Activated T-helper 2 cell treated with anti-CD3 and anti-CD28 coated beads, Interferon-gamma antibody, Interleukin-2, Interleukin-4, amounts not matched to agents 10 μg/mL and 5 μg/mL and 100 μg/mL, durations not matched to agents 14 hours and 24 hours and 36 hours (primary cell): ENCODE measurements at regions not wholly inside any gene's neighbourhood (a gene's known extent, or its start where the extent isn't known, plus 50 kb on each side); places are given as distances from the start of the nearest gene placed in this dataset.
"Not testable (repeated sequence)": the region's sequence is repeated elsewhere in the genome, so short reads cannot be mapped to it uniquely, and the experiment has no call there.

ENCODE experiments used
- DNase-seq: peaks from one replicate; pipeline ENCODE4 v3.0.0; 2021; ENCODE audit warnings: low spot score
- H3K27ac Mint-ChIP-seq: one replicate; pipeline ENCODE4 v1.8.0; 2021; ENCODE audit warnings: mixed read lengths
- H3K27me3 Mint-ChIP-seq: one replicate; pipeline ENCODE4 v1.8.0; 2021; ENCODE audit warnings: low read depth, mixed read lengths
- H3K36me3 Mint-ChIP-seq: one replicate; pipeline ENCODE4 v1.8.0; 2021; ENCODE audit warnings: low read depth, mixed read lengths
- H3K4me1 Mint-ChIP-seq: one replicate; pipeline ENCODE4 v1.8.0; 2021; ENCODE audit warnings: low read depth, mixed read lengths
- H3K4me3 Mint-ChIP-seq: one replicate; pipeline ENCODE4 v1.8.0; 2021; ENCODE audit warnings: low read depth, mild to moderate bottlenecking, moderate library complexity, mixed read lengths
- H3K9me3 Mint-ChIP-seq: one replicate; pipeline ENCODE4 v1.8.0; 2021; ENCODE audit warnings: mixed read lengths
- intact Hi-C: fragments of 100-400 bp; cut with micrococcal nuclease; formaldehyde crosslinking; loops from one replicate; pipeline ENCODE4 v1.15.1; 2023

GRCh38 chrX:42020225-42020624, 96.9 kb upstream of the CASK start:
- Mint-ChIP-seq H3K4me3 (no peak overlapping the region), H3K27ac (no peak overlapping the region), H3K9me3 (no peaks in the 10 kb centered on the region), H3K4me1 (peaks cover 5% of the 10 kb centered on the region), H3K36me3 (no peaks in the 10 kb centered on the region), H3K27me3 (no peaks in the 10 kb centered on the region)
- intact Hi-C loops, result no loop called here
- DNase-seq, result no peak

- H3K9me3 Mint-ChIP-seq, result no peaks in the 10 kb centered on the region
Observed at GRCh38 chrX:42017971-42018370, 94.6 kb upstream of the CASK start.

GRCh38 chrX:42000836-42001235, 77.5 kb upstream of the CASK start:
- intact Hi-C loops, result no loop called here
- Mint-ChIP-seq H3K9me3 (no peaks in the 10 kb centered on the region), H3K36me3 (no peaks in the 10 kb centered on the region), H3K4me1 (no peaks in the 10 kb centered on the region), H3K4me3 (no peak overlapping the region), H3K27me3 (peaks cover 5% of the 10 kb centered on the region), H3K27ac (no peak overlapping the region)
- DNase-seq, result no peak

More at GRCh38 chrX:42017971-42018370, 94.6 kb upstream of the CASK start:
- H3K27me3 Mint-ChIP-seq, result peaks cover 3% of the 10 kb centered on the region
- peaks cover 5% of the 10 kb centered on the region for H3K4me1 Mint-ChIP-seq
- no peak overlapping the region for H3K27ac Mint-ChIP-seq
- no peak for DNase-seq
- H3K4me3 Mint-ChIP-seq, result no peak overlapping the region
- intact Hi-C loops, result no loop called here
- H3K36me3 Mint-ChIP-seq, result no peaks in the 10 kb centered on the region

- H3K4me3 Mint-ChIP-seq, result no peak overlapping the region
- intact Hi-C loops, result no loop called here
- H3K36me3 Mint-ChIP-seq, result no peaks in the 10 kb centered on the region
- peaks cover 5% of the 10 kb centered on the region for H3K27me3 Mint-ChIP-seq
- H3K4me1 Mint-ChIP-seq, result no peaks in the 10 kb centered on the region
- no peak for DNase-seq
- H3K27ac Mint-ChIP-seq, result no peak overlapping the region
- no peaks in the 10 kb centered on the region for H3K9me3 Mint-ChIP-seq
Observed at GRCh38 chrX:41984628-41985027, 61.3 kb upstream of the CASK start.

- Mint-ChIP-seq H3K27ac (no peak overlapping the region), H3K36me3 (no peaks in the 10 kb centered on the region), H3K4me1 (no peaks in the 10 kb centered on the region), H3K27me3 (peaks cover 2% of the 10 kb centered on the region), H3K9me3 (no peaks in the 10 kb centered on the region), H3K4me3 (no peak overlapping the region)
- intact Hi-C loops, result no loop called here
- no peak for DNase-seq
Observed at GRCh38 chrX:41982953-41983352, 59.6 kb upstream of the CASK start.

- Mint-ChIP-seq H3K9me3 (no peaks in the 10 kb centered on the region), H3K4me3 (no peak overlapping the region), H3K4me1 (no peaks in the 10 kb centered on the region), H3K36me3 (no peaks in the 10 kb centered on the region), H3K27ac (no peak overlapping the region), H3K27me3 (peaks cover 3% of the 10 kb centered on the region)
- DNase-seq, result no peak
- intact Hi-C loops, result no loop called here
Observed at GRCh38 chrX:41981481-41982013, 58.2 kb upstream of the CASK start.

- H3K4me1 Mint-ChIP-seq, intact Hi-C loops, H3K4me3 Mint-ChIP-seq, H3K36me3 Mint-ChIP-seq, DNase-seq, H3K27me3 Mint-ChIP-seq, H3K9me3 Mint-ChIP-seq, H3K27ac Mint-ChIP-seq: not testable (repeated sequence)
Observed at GRCh38 chrX:41974677-41975076, 51.3 kb upstream of the CASK start.

GRCh38 chrX:41973208-41973607, 49.9 kb upstream of the CASK start:
- Mint-ChIP-seq H3K36me3 (no peaks in the 10 kb centered on the region), H3K27me3 (peaks cover 5% of the 10 kb centered on the region), H3K27ac (no peak overlapping the region), H3K9me3 (no peaks in the 10 kb centered on the region), H3K4me3 (no peak overlapping the region), H3K4me1 (no peaks in the 10 kb centered on the region)
- no peak for DNase-seq
- intact Hi-C loops, result no loop called here
